Prostate gland (tissue), 2 donors: ENCODE measurements at regions not wholly inside any gene's neighbourhood (a gene's known extent, or its start where the extent isn't known, plus 50 kb on each side); places are given as distances from the start of the nearest gene placed in this dataset.

Experiments used
- DNase-seq: peaks from one replicate; pipeline ENCODE4 v3.0.0-alpha.2; 2019; ENCODE audit warnings: low spot score
- H3K27ac ChIP-seq, 2 donors: fragments of 200-600 bp; sonication (generic); 2 replicates each; pipeline ENCODE4 v1.5.1; 2017 to 2019
- H3K27me3 ChIP-seq: fragments of 200-600 bp; sonication (generic); replicated peaks from 2 replicates; pipeline ENCODE4 v1.5.1; 2019; ENCODE audit not compliant: insufficient read depth
- H3K36me3 ChIP-seq, 2 donors: fragments of 200-600 bp; sonication (generic); 1 replicate in 1 of 2; 2 replicates in 1 of 2; pipeline versions ENCODE4 v1.5.1 to v1.8.1; 2017 to 2019
- H3K4me1 ChIP-seq: fragments of 200-600 bp; sonication (generic); replicated peaks from 2 replicates; pipeline ENCODE4 v1.5.1; 2019
- H3K4me3 ChIP-seq, 2 donors: fragments of 200-600 bp; sonication (generic); 2 replicates each; pipeline ENCODE4 v1.5.1; 2017 to 2019
- H3K9me3 ChIP-seq: fragments of 200-600 bp; sonication (generic); 2 replicates; pipeline ENCODE4 v1.5.1; 2017
- CTCF ChIP-seq, 4 experiments: fragments of 200-600 bp in 2 of 4; fragments of 450-650 bp in 2 of 4; sonication (generic) in 2 of 4; IDR thresholded peaks; 1 replicate in 3 of 4; 2 replicates in 1 of 4; pipeline ENCODE4 v1.5.1; 2016 to 2019; ENCODE audit warnings: antibody characterized with exemption in 4 of 4, mild to moderate bottlenecking in 2 of 4, moderate library complexity in 2 of 4
- POLR2A ChIP-seq: fragments of 450-650 bp; IDR thresholded peaks from one replicate; pipeline ENCODE4 v1.6.1; 2016; ENCODE audit warnings: antibody characterized with exemption, mild to moderate bottlenecking
- POLR2AphosphoS5 ChIP-seq: sonication (generic); formaldehyde crosslinking; IDR thresholded peaks from one replicate; pipeline ENCODE4 v1.6.1; 2017; ENCODE audit warnings: antibody characterized with exemption
- WGBS: methylation state at CpG from one replicate; pipeline ENCODE4 v1.1.5; 2018; 5-methylcytosine and 5-hydroxymethylcytosine counted together
- intact Hi-C: fragments of 100-400 bp; cut with DNase I; formaldehyde crosslinking; loops from one replicate; pipeline ENCODE4 v1.14.2; 2022

- TF ChIP-seq POLR2AphosphoS5, result no peak
- no peak for TF ChIP-seq POLR2A
- no peak for TF ChIP-seq CTCF (IDR thresholded peaks at IDR 0.05)
- Histone ChIP-seq H3K9me3 (no peaks in the 10 kb centered on the region), H3K27ac (no peak overlapping the region), H3K4me1 (no peaks in the 10 kb centered on the region), H3K27me3 (peaks cover 2% of the 10 kb centered on the region), H3K4me3 (no peak overlapping the region), H3K36me3 (no peaks in the 10 kb centered on the region)
- intact Hi-C loops, result no loop called here
- DNase-seq, result no peak
Observed at GRCh38 chr9:17019398-17019797, 115.4 kb upstream of the CNTLN start.

GRCh38 chr9:17018540-17019196 is 116.2 kb upstream of the CNTLN start:
- intact Hi-C loops, result no loop called here
- DNase-seq, result no peak
- Histone ChIP-seq H3K27ac (peak overlapping the region; percentile 40 to 49), H3K9me3 (no peaks in the 10 kb centered on the region), H3K27me3 (peaks cover 2% of the 10 kb centered on the region), H3K4me3 (no peak overlapping the region), H3K4me1 (no peaks in the 10 kb centered on the region), H3K36me3 (no peaks in the 10 kb centered on the region)
- TF ChIP-seq CTCF (IDR thresholded peaks at IDR 0.05), result no peak
- TF ChIP-seq POLR2AphosphoS5, result no peak
- no peak for TF ChIP-seq POLR2A
- 38% methylated on average over 3 of the region's 3 CpGs for WGBS

GRCh38 chr9:17017931-17018491 is 116.8 kb upstream of the CNTLN start:
- no peak for TF ChIP-seq POLR2A
- TF ChIP-seq POLR2AphosphoS5, result peak; percentile 16
- TF ChIP-seq CTCF (IDR thresholded peaks at IDR 0.05), result no peak
- Histone ChIP-seq H3K27me3 (peaks cover 2% of the 10 kb centered on the region), H3K9me3 (no peaks in the 10 kb centered on the region), H3K4me1 (no peaks in the 10 kb centered on the region), H3K27ac (peak overlapping the region; percentile 49 to 64), H3K36me3 (no peaks in the 10 kb centered on the region), H3K4me3 (no peak overlapping the region)
- intact Hi-C loops, result no loop called here
- 56% methylated on average over 10 of the region's 10 CpGs for WGBS
- peak; percentile 9 for DNase-seq

- Histone ChIP-seq H3K36me3 (no peaks in the 10 kb centered on the region), H3K4me3 (no peak overlapping the region), H3K27me3 (peaks cover 2% of the 10 kb centered on the region), H3K9me3 (no peaks in the 10 kb centered on the region), H3K27ac (no peak overlapping the region), H3K4me1 (no peaks in the 10 kb centered on the region)
- DNase-seq, result no peak
- WGBS, result 89% methylated on average over 3 of the region's 3 CpGs
- no peak for TF ChIP-seq POLR2A
- no peak for TF ChIP-seq POLR2AphosphoS5
- TF ChIP-seq CTCF (IDR thresholded peaks at IDR 0.05), result no peak
- intact Hi-C loops, result no loop called here
Observed at GRCh38 chr9:17013891-17014290, 120.9 kb upstream of the CNTLN start.

GRCh38 chr9:17013010-17013409 is 121.8 kb upstream of the CNTLN start:
- Histone ChIP-seq H3K36me3 (no peaks in the 10 kb centered on the region), H3K27ac (no peak overlapping the region), H3K9me3 (no peaks in the 10 kb centered on the region), H3K27me3 (no peaks in the 10 kb centered on the region), H3K4me3 (no peak overlapping the region), H3K4me1 (no peaks in the 10 kb centered on the region)
- 70% methylated on average over 3 of the region's 3 CpGs for WGBS
- no peak for TF ChIP-seq POLR2AphosphoS5
- TF ChIP-seq CTCF (IDR thresholded peaks at IDR 0.05), result no peak
- no peak for TF ChIP-seq POLR2A
- intact Hi-C loops, result no loop called here
- no peak for DNase-seq
